Activated T-helper 17 cell treated with anti-CD3 and anti-CD28 coated beads, Interleukin-2, amount 50 U/mL, for 72 hours (primary cell): ENCODE measurements at regions not wholly inside any gene's neighbourhood (a gene's known extent, or its start where the extent isn't known, plus 50 kb on each side); places are given as distances from the start of the nearest gene placed in this dataset.
"Not testable (repeated sequence)": the region's sequence is repeated elsewhere in the genome, so short reads cannot be mapped to it uniquely, and the experiment has no call there.

ENCODE experiments used
- ATAC-seq: fragments of 150-1000 bp; cut with Tn5 transposase; replicated peaks from 2 replicates; pipeline ENCODE4 v1.10.0; 2021; ENCODE audit warnings: mild to moderate bottlenecking, moderate library complexity
- H3K27ac Mint-ChIP-seq: one replicate; pipeline ENCODE4 v1.8.0; 2022; ENCODE audit warnings: mixed read lengths
- H3K27me3 Mint-ChIP-seq: one replicate; pipeline ENCODE4 v1.8.0; 2022; ENCODE audit warnings: mixed read lengths
- H3K36me3 Mint-ChIP-seq: one replicate; pipeline ENCODE4 v1.8.0; 2022; ENCODE audit warnings: low read depth, mild to moderate bottlenecking, mixed read lengths
- H3K4me1 Mint-ChIP-seq: one replicate; pipeline ENCODE4 v1.8.0; 2022; ENCODE audit warnings: mixed read lengths
- H3K4me3 Mint-ChIP-seq: one replicate; pipeline ENCODE4 v1.8.0; 2022; ENCODE audit warnings: mild to moderate bottlenecking, mixed read lengths
- H3K9me3 Mint-ChIP-seq: one replicate; pipeline ENCODE4 v1.8.0; 2022; ENCODE audit warnings: mixed read lengths

DNA sequence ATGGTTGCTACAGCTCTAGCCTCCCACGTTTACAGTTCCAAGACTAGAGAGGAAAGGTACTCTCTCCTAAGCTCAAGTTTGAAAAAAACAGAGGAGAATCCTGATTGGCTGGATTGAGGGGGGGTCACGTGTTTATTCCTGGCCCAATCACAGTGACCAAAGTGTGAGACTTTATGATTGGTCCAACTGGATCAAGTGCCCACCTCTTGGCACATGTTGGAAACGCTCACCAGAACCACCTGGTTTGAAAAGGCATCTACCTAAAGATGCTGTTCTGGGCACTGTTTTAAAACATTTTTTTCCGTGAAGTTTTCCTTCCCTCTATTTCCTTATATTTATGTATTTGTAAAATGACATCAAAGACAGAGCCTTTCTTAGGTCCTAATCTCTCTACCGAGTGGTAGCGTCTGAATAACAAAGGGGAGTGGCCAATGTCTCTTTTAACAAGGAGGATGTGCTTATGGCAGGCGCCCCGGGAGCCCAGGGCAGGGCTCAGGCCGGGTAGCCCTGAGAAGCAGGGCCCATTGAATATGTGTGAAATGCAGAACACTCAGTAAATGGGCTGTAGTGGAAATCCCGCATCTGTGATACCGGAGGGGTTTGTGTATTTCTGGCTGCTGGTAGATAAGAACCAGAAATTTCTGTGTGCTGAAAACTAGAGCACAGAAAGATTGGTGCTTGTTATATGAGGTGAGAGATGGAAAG lies 146.2 kb downstream of the ATP23 start:
- H3K36me3 Mint-ChIP-seq, result no peaks in the 10 kb centered on the region
- ATAC-seq, result no peak
- H3K27ac Mint-ChIP-seq, result no peak overlapping the region
- peaks cover 32% of the 10 kb centered on the region for H3K27me3 Mint-ChIP-seq
- H3K4me1 Mint-ChIP-seq, result no peaks in the 10 kb centered on the region
- peaks cover 6% of the 10 kb centered on the region for H3K9me3 Mint-ChIP-seq
- H3K4me3 Mint-ChIP-seq, result no peak overlapping the region

DNA sequence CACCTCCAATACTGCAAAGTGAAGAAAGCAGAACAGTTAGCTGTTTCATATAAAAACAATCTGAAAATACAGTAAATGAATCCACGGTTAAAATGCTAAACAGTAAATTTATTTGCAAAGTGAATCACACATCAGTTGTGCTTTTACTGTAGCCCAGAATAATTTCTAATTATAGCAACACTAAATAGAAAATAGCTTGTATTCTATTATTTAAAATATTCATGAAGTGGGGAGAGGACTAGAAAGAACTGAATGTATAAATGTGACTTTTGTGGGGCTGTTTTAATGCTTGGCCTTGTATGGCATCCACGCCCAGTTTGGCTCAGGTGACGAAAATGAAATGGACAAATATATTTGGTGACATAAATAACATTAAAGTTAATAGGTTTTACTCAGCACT lies 148.2 kb downstream of the ATP23 start:
- no peaks in the 10 kb centered on the region for H3K4me1 Mint-ChIP-seq
- peaks cover 23% of the 10 kb centered on the region for H3K27me3 Mint-ChIP-seq
- no peak overlapping the region for H3K4me3 Mint-ChIP-seq
- peaks cover 6% of the 10 kb centered on the region for H3K9me3 Mint-ChIP-seq
- H3K36me3 Mint-ChIP-seq, result no peaks in the 10 kb centered on the region
- no peak overlapping the region for H3K27ac Mint-ChIP-seq
- ATAC-seq, result no peak

DNA sequence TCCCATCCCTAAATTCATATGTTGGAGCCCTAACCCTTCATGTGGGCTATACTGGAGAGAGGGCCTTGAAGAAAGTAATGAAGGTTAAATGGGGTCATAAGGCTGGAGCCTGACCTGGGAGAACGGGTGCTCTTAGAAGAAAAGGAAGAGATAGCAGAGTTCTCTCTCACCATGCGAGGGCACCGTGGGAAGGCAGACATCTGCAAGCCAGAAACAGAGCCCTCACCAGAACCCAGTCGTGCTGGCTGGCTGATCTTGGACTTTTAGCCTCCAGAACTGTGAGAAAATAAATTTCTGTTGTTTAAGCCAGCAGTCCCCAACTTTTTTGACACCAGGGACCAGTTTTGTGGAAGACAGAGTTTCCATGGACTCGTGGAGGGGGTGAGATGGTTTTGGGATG lies 149.3 kb downstream of the ATP23 start:
- Mint-ChIP-seq H3K36me3 (no peaks in the 10 kb centered on the region), H3K9me3 (peaks cover 6% of the 10 kb centered on the region), H3K4me3 (no peak overlapping the region), H3K4me1 (no peaks in the 10 kb centered on the region), H3K27ac (no peak overlapping the region), H3K27me3 (peaks cover 16% of the 10 kb centered on the region)
- ATAC-seq, result no peak

DNA sequence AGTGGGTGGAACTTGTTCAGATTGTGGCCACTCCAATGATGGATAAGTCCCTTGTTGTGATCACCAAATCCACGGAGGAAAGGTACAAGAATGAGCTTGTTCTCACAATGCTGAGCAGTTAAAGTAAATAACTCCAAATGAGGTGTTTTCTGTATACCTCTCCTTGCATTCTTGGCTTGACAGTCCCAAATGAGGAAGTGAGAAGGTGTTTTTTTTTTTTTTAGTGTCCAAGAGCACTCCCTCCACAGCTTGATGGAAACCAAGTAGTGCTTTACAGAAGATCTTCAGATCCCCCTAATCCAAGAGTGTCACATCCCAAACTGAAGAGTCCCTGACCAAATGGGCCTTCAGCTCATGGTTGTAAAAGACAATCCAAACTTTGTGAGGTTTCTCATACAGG lies 153.6 kb downstream of the ATP23 start:
- no peaks in the 10 kb centered on the region for H3K36me3 Mint-ChIP-seq
- no peak for ATAC-seq

DNA sequence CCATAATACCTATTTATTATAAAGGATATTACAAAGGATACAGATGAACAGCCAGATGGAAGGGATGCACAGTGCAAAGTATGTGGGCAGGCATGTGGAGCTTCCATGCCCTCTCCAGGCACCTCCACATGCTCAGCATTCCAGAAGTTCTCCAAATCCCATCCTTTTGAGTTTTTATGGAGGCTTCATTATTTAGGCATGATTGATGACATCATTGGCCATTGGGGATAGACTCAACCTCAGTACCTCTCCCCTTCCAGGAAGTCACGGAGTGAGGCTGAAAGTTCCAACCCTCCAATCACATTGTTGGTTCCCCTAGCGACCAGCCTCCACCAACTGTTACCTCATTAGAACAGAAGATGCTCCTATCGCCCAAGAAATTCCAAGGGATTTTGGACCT lies 156.4 kb downstream of the ATP23 start:
- no peaks in the 10 kb centered on the region for H3K9me3 Mint-ChIP-seq
- H3K27me3 Mint-ChIP-seq, result peaks cover 5% of the 10 kb centered on the region
- no peaks in the 10 kb centered on the region for H3K4me1 Mint-ChIP-seq
- H3K4me3 Mint-ChIP-seq, result no peak overlapping the region
- no peak for ATAC-seq
- no peaks in the 10 kb centered on the region for H3K36me3 Mint-ChIP-seq
- no peak overlapping the region for H3K27ac Mint-ChIP-seq

More for the DNA sequence above, 153.6 kb downstream of the ATP23 start:
- H3K4me3 Mint-ChIP-seq, result no peak overlapping the region
- H3K4me1 Mint-ChIP-seq, result no peaks in the 10 kb centered on the region
- H3K27me3 Mint-ChIP-seq, result peaks cover 3% of the 10 kb centered on the region
- no peaks in the 10 kb centered on the region for H3K9me3 Mint-ChIP-seq
- H3K27ac Mint-ChIP-seq, result no peak overlapping the region

DNA sequence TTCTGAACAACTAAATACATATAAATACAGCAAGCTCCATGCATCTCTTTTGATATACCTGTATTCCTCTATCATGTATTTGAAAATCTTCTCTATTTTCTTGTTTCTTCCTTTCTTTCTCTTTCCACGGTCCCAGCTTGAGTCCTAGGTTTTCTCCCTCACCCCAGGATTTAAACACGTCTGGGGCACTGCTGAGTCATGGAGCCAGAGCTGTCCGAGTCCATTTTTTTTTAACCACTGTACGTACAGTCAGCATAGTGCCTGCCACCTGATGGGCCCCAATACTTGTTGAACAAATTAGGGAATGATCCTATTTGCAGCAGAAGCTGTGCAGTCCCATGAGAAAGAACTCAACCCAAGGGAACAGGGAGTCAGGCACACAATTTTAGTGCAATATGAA lies 158.1 kb downstream of the ATP23 start:
- no peaks in the 10 kb centered on the region for H3K4me1 Mint-ChIP-seq
- H3K27ac Mint-ChIP-seq, result no peak overlapping the region
- H3K27me3 Mint-ChIP-seq, result peaks cover 5% of the 10 kb centered on the region
- H3K9me3 Mint-ChIP-seq, result no peaks in the 10 kb centered on the region
- H3K4me3 Mint-ChIP-seq, result no peak overlapping the region
- no peaks in the 10 kb centered on the region for H3K36me3 Mint-ChIP-seq
- ATAC-seq, result no peak

DNA sequence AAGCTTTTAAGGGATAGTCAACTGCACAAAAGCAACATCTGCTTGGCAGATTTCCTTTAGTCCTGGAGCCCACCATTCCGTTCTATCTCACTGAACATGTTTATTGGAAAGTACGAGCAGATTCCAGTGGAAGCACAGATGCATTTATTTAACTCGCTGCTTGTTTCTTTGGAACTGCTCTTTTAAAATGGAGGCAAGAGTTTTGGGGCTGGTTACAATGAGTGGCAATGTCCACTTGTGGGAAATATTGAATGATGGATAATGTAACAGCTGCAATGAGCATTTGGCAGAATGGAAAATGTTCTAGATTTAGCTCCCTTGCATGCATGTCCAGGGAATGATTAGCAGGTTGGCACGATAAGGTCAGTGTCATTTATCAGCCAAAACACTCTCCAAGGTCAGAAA lies 163.0 kb downstream of the ATP23 start:
- no peak for ATAC-seq
- Mint-ChIP-seq H3K4me3 (no peak overlapping the region), H3K27ac (no peak overlapping the region)

GRCh38 chr12:58105225-58106119 lies 164.1 kb downstream of the ATP23 start:
- ATAC-seq, result no peak
- Mint-ChIP-seq H3K27me3 (peaks cover 7% of the 10 kb centered on the region), H3K4me1 (no peaks in the 10 kb centered on the region), H3K36me3 (no peaks in the 10 kb centered on the region), H3K4me3 (no peak overlapping the region), H3K9me3 (peaks cover 3% of the 10 kb centered on the region), H3K27ac (no peak overlapping the region)

More for the DNA sequence above, 163.0 kb downstream of the ATP23 start:
- H3K9me3 Mint-ChIP-seq, result peaks cover 3% of the 10 kb centered on the region
- H3K4me1 Mint-ChIP-seq, result no peaks in the 10 kb centered on the region
- no peaks in the 10 kb centered on the region for H3K36me3 Mint-ChIP-seq
- peaks cover 7% of the 10 kb centered on the region for H3K27me3 Mint-ChIP-seq

DNA sequence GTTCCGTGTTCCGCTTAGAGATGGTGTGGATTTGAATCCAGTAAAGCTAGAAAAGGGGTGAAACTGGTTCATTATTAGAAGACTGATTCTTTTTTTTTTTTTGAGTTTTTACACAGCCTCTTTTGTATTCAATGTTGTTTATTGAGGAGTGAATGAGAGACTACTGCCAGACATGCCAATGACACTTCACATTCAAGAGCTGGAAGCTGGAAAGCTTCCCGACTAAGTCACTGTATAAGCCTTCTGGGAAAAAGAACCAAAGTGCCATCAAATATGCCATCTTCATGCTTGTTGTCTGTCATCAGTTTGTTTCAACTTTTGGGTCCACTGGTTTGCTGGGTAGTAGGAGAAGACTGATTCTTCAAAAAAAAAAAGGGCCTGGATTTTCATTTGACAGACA lies 164.8 kb downstream of the ATP23 start:
- peaks cover 7% of the 10 kb centered on the region for H3K27me3 Mint-ChIP-seq
- ATAC-seq, result no peak
- H3K4me1 Mint-ChIP-seq, result no peaks in the 10 kb centered on the region
- H3K36me3 Mint-ChIP-seq, result no peaks in the 10 kb centered on the region
- peaks cover 3% of the 10 kb centered on the region for H3K9me3 Mint-ChIP-seq
- no peak overlapping the region for H3K27ac Mint-ChIP-seq
- no peak overlapping the region for H3K4me3 Mint-ChIP-seq

DNA sequence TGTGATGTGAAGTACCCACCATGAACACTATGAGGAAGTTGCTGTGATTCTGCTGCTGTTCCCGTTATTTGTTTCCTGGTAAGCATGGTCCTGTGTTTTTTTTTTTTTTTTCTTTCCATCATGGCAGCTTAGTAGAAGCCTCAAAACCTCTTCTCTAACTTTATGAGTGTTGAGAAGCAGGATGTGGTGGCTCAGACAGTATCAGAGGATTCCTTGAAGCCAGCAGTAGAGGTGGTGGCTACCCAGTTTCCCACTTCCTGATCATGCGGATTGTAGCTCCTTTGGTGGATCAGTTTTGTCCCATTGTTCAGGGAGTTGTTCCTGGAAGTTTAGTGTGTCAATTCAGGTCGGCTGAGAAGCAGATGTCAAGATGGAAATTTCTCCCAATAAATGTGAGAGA lies 175.8 kb downstream of the ATP23 start:
- no peaks in the 10 kb centered on the region for H3K36me3 Mint-ChIP-seq
- H3K4me3 Mint-ChIP-seq, result no peak overlapping the region
- no peak overlapping the region for H3K27ac Mint-ChIP-seq
- ATAC-seq, result no peak
- H3K4me1 Mint-ChIP-seq, result no peaks in the 10 kb centered on the region
- H3K9me3 Mint-ChIP-seq, result no peaks in the 10 kb centered on the region
- H3K27me3 Mint-ChIP-seq, result peaks cover 26% of the 10 kb centered on the region

DNA sequence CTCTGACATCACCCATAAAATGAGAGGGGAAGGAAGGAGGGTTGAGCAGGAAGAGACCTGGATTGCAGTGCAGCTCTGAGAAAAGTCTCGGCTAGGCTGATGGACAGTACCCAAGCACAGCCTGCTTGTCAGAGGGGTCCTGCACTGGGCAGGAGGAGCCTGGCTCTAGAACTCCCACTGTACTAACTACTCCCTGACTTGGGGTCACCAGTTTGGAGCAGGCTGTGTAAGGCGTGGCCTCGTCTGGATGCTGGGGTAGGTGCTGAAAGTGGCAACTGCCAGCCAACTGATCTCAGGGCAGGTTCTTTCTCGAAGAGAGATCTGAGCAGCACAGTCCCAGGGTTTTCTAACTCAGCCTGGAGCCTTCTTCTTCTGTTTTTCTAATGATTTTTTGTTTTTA lies 176.3 kb downstream of the ATP23 start:
- Mint-ChIP-seq H3K27me3 (peaks cover 28% of the 10 kb centered on the region), H3K4me1 (no peaks in the 10 kb centered on the region), H3K36me3 (no peaks in the 10 kb centered on the region), H3K9me3 (no peaks in the 10 kb centered on the region), H3K4me3 (no peak overlapping the region), H3K27ac (no peak overlapping the region)
- ATAC-seq, result no peak

- H3K4me1 Mint-ChIP-seq, ATAC-seq, H3K4me3 Mint-ChIP-seq, H3K27ac Mint-ChIP-seq, H3K9me3 Mint-ChIP-seq, H3K36me3 Mint-ChIP-seq: not testable (repeated sequence)
- peaks cover 11% of the 10 kb centered on the region for H3K27me3 Mint-ChIP-seq
These were observed 184.4 kb downstream of the ATP23 start for GRCh38 chr12:58125761-58126160.

GRCh38 chr12:58131986-58132755 lies 190.8 kb downstream of the ATP23 start:
- peaks cover 11% of the 10 kb centered on the region for H3K27me3 Mint-ChIP-seq
- ATAC-seq, result no peak
- no peaks in the 10 kb centered on the region for H3K9me3 Mint-ChIP-seq
- H3K4me3 Mint-ChIP-seq, result no peak overlapping the region
- H3K4me1 Mint-ChIP-seq, result no peaks in the 10 kb centered on the region
- H3K36me3 Mint-ChIP-seq, result no peaks in the 10 kb centered on the region
- no peak overlapping the region for H3K27ac Mint-ChIP-seq

DNA sequence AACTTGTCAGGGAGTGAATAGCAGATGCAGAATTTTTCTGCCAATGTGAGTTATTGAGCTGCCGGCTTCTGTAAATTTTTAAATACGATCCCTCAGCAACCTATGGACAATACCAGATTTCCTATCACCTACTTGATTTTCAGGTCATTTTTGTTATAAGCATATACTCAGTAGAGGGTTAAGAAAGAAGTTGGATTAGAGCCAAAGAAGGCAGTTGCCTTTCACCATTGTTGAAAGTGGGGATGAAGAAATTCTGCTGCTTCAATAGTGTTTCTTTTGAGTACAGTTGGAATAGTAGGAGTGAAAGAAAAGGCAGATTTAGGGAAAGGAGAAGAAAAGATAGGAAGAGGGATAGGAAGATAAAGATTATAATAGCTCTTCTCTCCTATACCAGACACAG lies 197.1 kb downstream of the ATP23 start:
- no peak overlapping the region for H3K4me3 Mint-ChIP-seq

More for the DNA sequence above, 197.1 kb downstream of the ATP23 start:
- no peaks in the 10 kb centered on the region for H3K36me3 Mint-ChIP-seq
- no peaks in the 10 kb centered on the region for H3K4me1 Mint-ChIP-seq
- H3K9me3 Mint-ChIP-seq, result no peaks in the 10 kb centered on the region
- H3K27ac Mint-ChIP-seq, result no peak overlapping the region
- ATAC-seq, result no peak
- peaks cover 7% of the 10 kb centered on the region for H3K27me3 Mint-ChIP-seq
